Nephron progenitor cell (in vitro differentiated cells): ENCODE measurements at regions not wholly inside any gene's neighbourhood (a gene's known extent, or its start where the extent isn't known, plus 50 kb on each side); places are given as distances from the start of the nearest gene placed in this dataset.

Experiments used
- DNase-seq: peaks from one replicate; pipeline ENCODE4 v3.0.0; 2021
- H3K27ac Mint-ChIP-seq: 2 replicates; pipeline ENCODE4 v1.8.0; 2021; ENCODE audit warnings: mild to moderate bottlenecking, moderate library complexity, mixed read lengths
- H3K27me3 Mint-ChIP-seq: 2 replicates; pipeline ENCODE4 v1.8.0; 2021; ENCODE audit warnings: mild to moderate bottlenecking, low read depth, mixed read lengths; ENCODE audit not compliant: poor library complexity
- H3K36me3 Mint-ChIP-seq: 2 replicates; pipeline ENCODE4 v1.8.0; 2021; ENCODE audit warnings: low read depth, mixed read lengths
- H3K4me1 Mint-ChIP-seq: 2 replicates; pipeline ENCODE4 v1.8.0; 2021; ENCODE audit warnings: mixed read lengths
- H3K4me3 Mint-ChIP-seq: 2 replicates; pipeline ENCODE4 v1.8.0; 2021; ENCODE audit warnings: mild to moderate bottlenecking, moderate library complexity, mixed read lengths
- H3K9me3 Mint-ChIP-seq: 2 replicates; pipeline ENCODE4 v1.8.0; 2021; ENCODE audit warnings: mild to moderate bottlenecking, moderate library complexity, mixed read lengths
- TF ChIP-seq, protein P1 (sequence below): fragments of 200-600 bp; sonication (generic); IDR thresholded peaks from 2 replicates; pipeline ENCODE4 v1.5.0; 2021; ENCODE audit warnings: antibody characterized with exemption

DNA sequence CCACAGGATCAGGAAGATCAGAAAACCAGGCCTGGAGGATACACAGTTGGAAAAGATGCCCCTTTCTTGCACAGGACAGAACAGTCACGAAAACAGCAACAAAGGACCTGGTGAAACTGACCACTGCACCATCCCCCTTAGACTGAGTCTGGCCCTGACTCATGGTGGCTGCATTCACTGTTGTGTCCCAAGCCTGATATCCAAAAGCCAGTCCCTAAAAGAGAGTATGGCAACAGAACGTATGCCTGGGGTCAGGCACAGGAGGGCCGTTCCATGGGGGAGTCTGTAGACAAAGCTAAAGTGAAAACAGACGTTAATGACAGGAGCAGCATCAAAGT lies 301.1 kb upstream of the NBEA start:
- H3K27ac Mint-ChIP-seq: no peak overlapping the region
- DNase-seq: no peak
- TF ChIP-seq, protein P1, sequence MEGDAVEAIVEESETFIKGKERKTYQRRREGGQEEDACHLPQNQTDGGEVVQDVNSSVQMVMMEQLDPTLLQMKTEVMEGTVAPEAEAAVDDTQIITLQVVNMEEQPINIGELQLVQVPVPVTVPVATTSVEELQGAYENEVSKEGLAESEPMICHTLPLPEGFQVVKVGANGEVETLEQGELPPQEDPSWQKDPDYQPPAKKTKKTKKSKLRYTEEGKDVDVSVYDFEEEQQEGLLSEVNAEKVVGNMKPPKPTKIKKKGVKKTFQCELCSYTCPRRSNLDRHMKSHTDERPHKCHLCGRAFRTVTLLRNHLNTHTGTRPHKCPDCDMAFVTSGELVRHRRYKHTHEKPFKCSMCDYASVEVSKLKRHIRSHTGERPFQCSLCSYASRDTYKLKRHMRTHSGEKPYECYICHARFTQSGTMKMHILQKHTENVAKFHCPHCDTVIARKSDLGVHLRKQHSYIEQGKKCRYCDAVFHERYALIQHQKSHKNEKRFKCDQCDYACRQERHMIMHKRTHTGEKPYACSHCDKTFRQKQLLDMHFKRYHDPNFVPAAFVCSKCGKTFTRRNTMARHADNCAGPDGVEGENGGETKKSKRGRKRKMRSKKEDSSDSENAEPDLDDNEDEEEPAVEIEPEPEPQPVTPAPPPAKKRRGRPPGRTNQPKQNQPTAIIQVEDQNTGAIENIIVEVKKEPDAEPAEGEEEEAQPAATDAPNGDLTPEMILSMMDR: no peak

DNA sequence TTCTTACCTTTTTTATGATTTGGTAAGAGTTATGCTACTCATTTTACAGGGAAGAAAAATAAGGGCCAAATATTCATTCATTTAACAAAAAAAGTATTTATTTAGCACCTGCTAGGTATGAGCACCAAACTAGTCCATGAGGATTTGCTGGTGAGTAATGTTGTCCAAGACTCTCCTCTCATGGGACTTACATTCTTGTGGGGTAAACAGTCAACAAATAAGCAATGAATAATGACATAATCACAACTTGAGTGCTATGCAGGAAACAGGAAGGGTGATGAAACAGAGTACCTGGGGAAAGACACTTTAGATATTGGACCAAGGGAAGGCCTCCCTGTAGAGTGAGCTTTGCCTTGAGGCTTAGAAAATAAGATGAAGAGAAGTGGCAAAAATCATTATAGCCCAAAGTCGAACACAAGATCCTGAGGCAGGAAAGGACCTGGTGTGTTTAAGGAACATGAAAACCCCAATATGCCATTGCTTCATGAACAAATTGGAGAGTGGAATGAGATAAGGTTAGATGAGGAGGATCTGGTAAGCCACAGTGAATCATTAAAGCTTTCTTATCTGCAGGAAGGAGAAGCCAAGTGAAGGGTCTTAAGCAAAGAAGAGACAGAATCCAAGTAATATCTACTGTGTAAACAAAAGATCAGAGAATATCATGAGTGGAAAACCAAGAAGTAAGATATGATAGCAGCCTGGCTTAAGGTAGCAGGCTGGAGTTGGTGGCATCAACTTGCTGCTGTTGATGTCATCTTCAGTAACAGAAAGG lies 294.5 kb upstream of the NBEA start:
- H3K9me3 Mint-ChIP-seq: peaks cover 12% of the 10 kb centered on the region
- no peak overlapping the region for H3K27ac Mint-ChIP-seq
- H3K27me3 Mint-ChIP-seq: no peaks in the 10 kb centered on the region
- H3K4me1 Mint-ChIP-seq: no peaks in the 10 kb centered on the region
- peaks cover 6% of the 10 kb centered on the region for H3K36me3 Mint-ChIP-seq
- H3K4me3 Mint-ChIP-seq: no peak overlapping the region
- DNase-seq: no peak
- TF ChIP-seq, protein P1: no peak

More for the DNA sequence above, 301.1 kb upstream of the NBEA start:
- H3K4me3 Mint-ChIP-seq: no peak overlapping the region
- no peaks in the 10 kb centered on the region for H3K9me3 Mint-ChIP-seq
- no peaks in the 10 kb centered on the region for H3K36me3 Mint-ChIP-seq
- H3K4me1 Mint-ChIP-seq: peaks cover 19% of the 10 kb centered on the region
- peaks cover 8% of the 10 kb centered on the region for H3K27me3 Mint-ChIP-seq

GRCh38 chr13:34654203-34654602 lies 287.9 kb upstream of the NBEA start:
- peak overlapping the region; percentile 36 for H3K27ac Mint-ChIP-seq
- peaks cover 21% of the 10 kb centered on the region for H3K9me3 Mint-ChIP-seq
- no peaks in the 10 kb centered on the region for H3K27me3 Mint-ChIP-seq
- peaks cover 6% of the 10 kb centered on the region for H3K36me3 Mint-ChIP-seq
- no peaks in the 10 kb centered on the region for H3K4me1 Mint-ChIP-seq
- no peak for DNase-seq
- TF ChIP-seq, protein P1: no peak
- no peak overlapping the region for H3K4me3 Mint-ChIP-seq

- TF ChIP-seq, protein P1: no peak
- DNase-seq: no peak
- peaks cover 21% of the 10 kb centered on the region for H3K9me3 Mint-ChIP-seq
- H3K36me3 Mint-ChIP-seq: peaks cover 6% of the 10 kb centered on the region
- H3K4me3 Mint-ChIP-seq: no peak overlapping the region
- H3K4me1 Mint-ChIP-seq: no peaks in the 10 kb centered on the region
- H3K27me3 Mint-ChIP-seq: no peaks in the 10 kb centered on the region
- no peak overlapping the region for H3K27ac Mint-ChIP-seq
These were observed 287.4 kb upstream of the NBEA start for GRCh38 chr13:34654647-34655046.

- Mint-ChIP-seq H3K36me3 (peaks cover 6% of the 10 kb centered on the region), H3K4me3 (no peak overlapping the region), H3K4me1 (no peaks in the 10 kb centered on the region), H3K9me3 (peaks cover 20% of the 10 kb centered on the region), H3K27ac (no peak overlapping the region), H3K27me3 (no peaks in the 10 kb centered on the region)
- no peak for DNase-seq
- TF ChIP-seq, protein P1: no peak
These were observed 286.5 kb upstream of the NBEA start for GRCh38 chr13:34655554-34655953.

- Mint-ChIP-seq H3K36me3 (no peaks in the 10 kb centered on the region), H3K4me1 (no peaks in the 10 kb centered on the region), H3K27ac (no peak overlapping the region), H3K9me3 (peaks cover 8% of the 10 kb centered on the region), H3K27me3 (no peaks in the 10 kb centered on the region), H3K4me3 (no peak overlapping the region)
- TF ChIP-seq, protein P1: no peak
- DNase-seq: no peak
These were observed 284.4 kb upstream of the NBEA start for GRCh38 chr13:34657716-34658115.
